Right hindlimb (tissue), 1 donor: ENCODE measurements at regions not wholly inside any gene's neighbourhood (a gene's known extent, or its start where the extent isn't known, plus 50 kb on each side); places are given as distances from the start of the nearest gene placed in this dataset.

Experiments used
- DNase-seq: peaks from one replicate; pipeline ENCODE4 v3.0.0-alpha.2; 2018

GRCh38 chr3:7793786-7794185, 707.8 kb upstream of the LMCD1 start:
- no peak for DNase-seq

GRCh38 chr3:7798276-7798675, 703.3 kb upstream of the LMCD1 start:
- no peak for DNase-seq

- no peak for DNase-seq
These were observed 701.4 kb upstream of the LMCD1 start for GRCh38 chr3:7800006-7800780.

- DNase-seq: no peak
These were observed 689.1 kb upstream of the LMCD1 start for GRCh38 chr3:7812490-7812889.

- DNase-seq: no peak
These were observed 688.3 kb upstream of the LMCD1 start for GRCh38 chr3:7813365-7813764.

- no peak for DNase-seq
These were observed 684.4 kb upstream of the LMCD1 start for GRCh38 chr3:7817239-7817638.

GRCh38 chr3:7820969-7821368, 680.7 kb upstream of the LMCD1 start:
- DNase-seq: no peak

GRCh38 chr3:7821858-7822257, 679.8 kb upstream of the LMCD1 start:
- DNase-seq: no peak

GRCh38 chr3:7841451-7841850, 660.2 kb upstream of the LMCD1 start:
- no peak for DNase-seq

- no peak for DNase-seq
These were observed 658.2 kb upstream of the LMCD1 start for GRCh38 chr3:7843441-7843840.

GRCh38 chr3:7847021-7847420, 654.6 kb upstream of the LMCD1 start:
- no peak for DNase-seq

- DNase-seq: no peak
These were observed 654.1 kb upstream of the LMCD1 start for GRCh38 chr3:7847521-7847920.

- DNase-seq: no peak
These were observed 647.4 kb upstream of the LMCD1 start for GRCh38 chr3:7854266-7854665.

- DNase-seq: no peak
These were observed 646.9 kb upstream of the LMCD1 start for GRCh38 chr3:7854721-7855120.

- DNase-seq: no peak
These were observed 636.0 kb upstream of the LMCD1 start for GRCh38 chr3:7865611-7866010.

GRCh38 chr3:7867587-7867986, 634.0 kb upstream of the LMCD1 start:
- DNase-seq: no peak

GRCh38 chr3:7871003-7871560, 630.5 kb upstream of the LMCD1 start:
- no peak for DNase-seq

GRCh38 chr3:7874116-7874515, 627.5 kb upstream of the LMCD1 start:
- no peak for DNase-seq

- DNase-seq: no peak
These were observed 625.7 kb upstream of the LMCD1 start for GRCh38 chr3:7875925-7876324.

- DNase-seq: no peak
These were observed 624.8 kb upstream of the LMCD1 start for GRCh38 chr3:7876741-7877297.

- DNase-seq: no peak
These were observed 624.3 kb upstream of the LMCD1 start for GRCh38 chr3:7877312-7877711.

- no peak for DNase-seq
These were observed 622.1 kb upstream of the LMCD1 start for GRCh38 chr3:7879572-7879971.

- DNase-seq: no peak
These were observed 619.7 kb upstream of the LMCD1 start for GRCh38 chr3:7881946-7882345.

- no peak for DNase-seq
These were observed 604.0 kb upstream of the LMCD1 start for GRCh38 chr3:7897655-7898054.

GRCh38 chr3:7913283-7913682, 588.3 kb upstream of the LMCD1 start:
- no peak for DNase-seq
